DOHH2 (cell line): ENCODE measurements at regions not wholly inside any gene's neighbourhood (a gene's known extent, or its start where the extent isn't known, plus 50 kb on each side); places are given as distances from the start of the nearest gene placed in this dataset.

ENCODE experiments used
- H3F3A ChIP-seq: fragments of 200-600 bp; sonication (generic), shearing (Covaris generic); 2 replicates; pipeline ENCODE4 v1.6.0; 2016; ENCODE audit warnings: antibody characterized with exemption, mild to moderate bottlenecking; ENCODE audit not compliant: control insufficient read depth, insufficient read depth
- H3K27ac ChIP-seq: fragments of 200-600 bp; sonication (generic); 2 replicates; pipeline ENCODE4 v1.5.1; 2014; ENCODE audit warnings: low read depth, mild to moderate bottlenecking, low read length, moderate library complexity
- H3K27me3 ChIP-seq: fragments of 200-600 bp; sonication (generic); 2 replicates; pipeline ENCODE4 v1.6.1; 2014; ENCODE audit warnings: mild to moderate bottlenecking, low read length, mixed read lengths; ENCODE audit not compliant: control insufficient read depth
- H3K36me3 ChIP-seq: fragments of 200-600 bp; sonication (generic); 2 replicates; pipeline ENCODE4 v1.6.1; 2014; ENCODE audit warnings: mild to moderate bottlenecking, low read length, moderate library complexity, mixed read lengths; ENCODE audit not compliant: control insufficient read depth
- H3K4me1 ChIP-seq: fragments of 200-600 bp; sonication (generic); 2 replicates; pipeline ENCODE4 v1.6.1; 2014; ENCODE audit warnings: mild to moderate bottlenecking, low read length, mixed read lengths; ENCODE audit not compliant: control insufficient read depth
- H3K4me2 ChIP-seq: fragments of 200-600 bp; sonication (generic); 2 replicates; pipeline ENCODE4 v1.6.0; 2014; ENCODE audit warnings: mild to moderate bottlenecking, low read length, moderate library complexity
- H3K4me3 ChIP-seq: fragments of 200-600 bp; sonication (generic); 2 replicates; pipeline ENCODE4 v1.5.1; 2014; ENCODE audit warnings: mild to moderate bottlenecking, low read length, mixed read lengths
- H3K79me2 ChIP-seq: fragments of 200-600 bp; sonication (generic); 2 replicates; pipeline ENCODE4 v1.6.1; 2014; ENCODE audit warnings: mild to moderate bottlenecking, low read length, mixed read lengths; ENCODE audit not compliant: control insufficient read depth
- H3K9me2 ChIP-seq: fragments of 200-600 bp; sonication (generic); replicated peaks from 2 replicates; pipeline ENCODE4 v1.6.1; 2014; ENCODE audit warnings: mild to moderate bottlenecking, low read length, mixed read lengths; ENCODE audit not compliant: control insufficient read depth
- H3K9me3 ChIP-seq: fragments of 200-600 bp; sonication (generic); 2 replicates; pipeline ENCODE4 v1.6.1; 2014; ENCODE audit warnings: antibody characterized with exemption, low read length, mixed read lengths; ENCODE audit not compliant: control insufficient read depth, insufficient read depth
- H4K20me1 ChIP-seq: fragments of 200-600 bp; sonication (generic); 2 replicates; pipeline ENCODE4 v1.6.0; 2014; ENCODE audit warnings: low read depth, mild to moderate bottlenecking, antibody characterized with exemption, low read length, moderate library complexity; ENCODE audit not compliant: control insufficient read depth, insufficient read depth
- CTCF ChIP-seq: fragments of 200-600 bp; sonication (generic); IDR thresholded peaks from one replicate; pipeline ENCODE4 v1.5.1; 2014; ENCODE audit warnings: antibody characterized with exemption, mild to moderate bottlenecking, low read depth, low read length; ENCODE audit not compliant: poor library complexity, severe bottlenecking
- EZH2phosphoT487 ChIP-seq: fragments of 200-600 bp; sonication (generic); IDR thresholded peaks from 2 replicates; pipeline ENCODE4 v1.6.1; 2017; ENCODE audit warnings: borderline replicate concordance, mild to moderate bottlenecking, antibody characterized with exemption, low read length, moderate library complexity, mixed read lengths

GRCh38 chr4:162871990-162872389 lies 294.7 kb downstream of the NAF1 start:
- H3K27ac ChIP-seq, result no peak overlapping the region
- no peak for TF ChIP-seq CTCF
- TF ChIP-seq EZH2phosphoT487, result no peak
- H3K4me2 ChIP-seq, result no peak overlapping the region
- no peaks in the 10 kb centered on the region; the same call in 1 of the 2 replicates for H3K9me3 ChIP-seq
- H3K27me3 ChIP-seq, result no peaks in the 10 kb centered on the region
- no peaks in the 10 kb centered on the region for H3K79me2 ChIP-seq
- H4K20me1 ChIP-seq, result no peaks in the 10 kb centered on the region
- no peak overlapping the region for H3K4me3 ChIP-seq
- H3K4me1 ChIP-seq, result no peaks in the 10 kb centered on the region
- no peaks in the 10 kb centered on the region for H3K36me3 ChIP-seq
- no peaks in the 10 kb centered on the region for H3K9me2 ChIP-seq
- H3F3A ChIP-seq, result no peaks in the 10 kb centered on the region

GRCh38 chr4:162869157-162869556 lies 297.5 kb downstream of the NAF1 start:
- H3K27ac ChIP-seq, result no peak overlapping the region
- H3K9me3 ChIP-seq, result no peaks in the 10 kb centered on the region; the same call in 1 of the 2 replicates
- no peak for TF ChIP-seq CTCF
- no peak for TF ChIP-seq EZH2phosphoT487
- H3K79me2 ChIP-seq, result no peaks in the 10 kb centered on the region
- H3K4me1 ChIP-seq, result no peaks in the 10 kb centered on the region
- H4K20me1 ChIP-seq, result no peaks in the 10 kb centered on the region
- H3K9me2 ChIP-seq, result no peaks in the 10 kb centered on the region
- no peaks in the 10 kb centered on the region for H3K36me3 ChIP-seq
- H3K27me3 ChIP-seq, result no peaks in the 10 kb centered on the region
- no peak overlapping the region for H3K4me2 ChIP-seq
- no peak overlapping the region for H3K4me3 ChIP-seq
- no peaks in the 10 kb centered on the region for H3F3A ChIP-seq

- H3K27ac ChIP-seq, result no peak overlapping the region
- H3K4me1 ChIP-seq, result no peaks in the 10 kb centered on the region
- no peaks in the 10 kb centered on the region for H4K20me1 ChIP-seq
- no peaks in the 10 kb centered on the region for H3K9me3 ChIP-seq
- TF ChIP-seq EZH2phosphoT487, result no peak
- H3K79me2 ChIP-seq, result no peaks in the 10 kb centered on the region
- no peaks in the 10 kb centered on the region for H3K9me2 ChIP-seq
- no peaks in the 10 kb centered on the region for H3F3A ChIP-seq
- no peaks in the 10 kb centered on the region for H3K27me3 ChIP-seq
- no peak overlapping the region for H3K4me2 ChIP-seq
- H3K36me3 ChIP-seq, result no peaks in the 10 kb centered on the region
- H3K4me3 ChIP-seq, result no peak overlapping the region
These were observed 300.1 kb downstream of the NAF1 start for GRCh38 chr4:162866565-162866964.

- Histone ChIP-seq H3K9me3 (no peaks in the 10 kb centered on the region), H3K27ac (no peak overlapping the region), H3K4me1 (no peaks in the 10 kb centered on the region), H3F3A (no peaks in the 10 kb centered on the region), H3K9me2 (no peaks in the 10 kb centered on the region), H3K4me2 (no peak overlapping the region), H3K27me3 (no peaks in the 10 kb centered on the region), H3K36me3 (no peaks in the 10 kb centered on the region), H4K20me1 (no peaks in the 10 kb centered on the region), H3K4me3 (no peak overlapping the region), H3K79me2 (no peaks in the 10 kb centered on the region)
- TF ChIP-seq CTCF (peak; percentile 61), EZH2phosphoT487 (no peak)
These were observed 301.6 kb downstream of the NAF1 start for GRCh38 chr4:162865102-162865501.
